VCaP (cell line): ENCODE measurements at regions not wholly inside any gene's neighbourhood (a gene's known extent, or its start where the extent isn't known, plus 50 kb on each side); places are given as distances from the start of the nearest gene placed in this dataset.

Experiments used
- H3K27ac ChIP-seq: fragments of 450-650 bp; 2 replicates; pipeline ENCODE4 v1.5.1; 2017
- TF ChIP-seq, protein P1 (sequence below): fragments of 450-650 bp; conservative IDR thresholded peaks from 2 replicates; pipeline ENCODE4 v1.5.1; 2017; ENCODE audit warnings: mild to moderate bottlenecking, moderate library complexity

DNA sequence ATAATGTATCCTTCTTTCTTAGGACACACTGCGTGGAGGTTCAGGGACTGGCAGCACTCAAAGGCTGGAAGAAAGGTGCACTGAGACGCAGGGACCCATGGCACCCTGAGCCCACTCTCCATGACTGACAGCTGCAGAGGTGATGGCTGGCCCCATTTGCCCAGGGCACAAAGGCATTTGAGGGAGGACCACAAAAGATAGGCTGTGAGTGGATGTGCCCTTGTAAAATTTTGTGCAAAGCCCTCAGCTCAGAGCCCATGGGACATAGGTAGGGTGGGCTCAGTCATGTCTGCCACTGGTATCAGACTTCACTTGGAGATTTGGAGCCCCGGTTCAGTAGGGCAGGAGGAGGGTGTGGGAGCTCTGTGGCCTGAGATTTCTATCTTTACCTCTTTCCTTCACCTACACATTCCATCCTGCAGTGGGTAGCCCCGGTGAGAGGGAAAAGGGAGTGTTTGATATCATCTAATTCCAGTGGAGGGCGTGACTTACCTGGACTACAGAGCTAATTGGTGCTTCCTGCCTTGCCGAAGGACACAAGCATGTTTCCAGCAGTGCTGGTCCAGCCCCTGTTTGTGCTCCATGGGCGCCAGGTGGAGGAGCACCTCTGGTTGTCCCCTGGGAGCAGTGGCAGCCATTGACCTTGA is 312.2 kb downstream of the EN1 start:
- no peak overlapping the region for H3K27ac ChIP-seq
- TF ChIP-seq, protein P1, sequence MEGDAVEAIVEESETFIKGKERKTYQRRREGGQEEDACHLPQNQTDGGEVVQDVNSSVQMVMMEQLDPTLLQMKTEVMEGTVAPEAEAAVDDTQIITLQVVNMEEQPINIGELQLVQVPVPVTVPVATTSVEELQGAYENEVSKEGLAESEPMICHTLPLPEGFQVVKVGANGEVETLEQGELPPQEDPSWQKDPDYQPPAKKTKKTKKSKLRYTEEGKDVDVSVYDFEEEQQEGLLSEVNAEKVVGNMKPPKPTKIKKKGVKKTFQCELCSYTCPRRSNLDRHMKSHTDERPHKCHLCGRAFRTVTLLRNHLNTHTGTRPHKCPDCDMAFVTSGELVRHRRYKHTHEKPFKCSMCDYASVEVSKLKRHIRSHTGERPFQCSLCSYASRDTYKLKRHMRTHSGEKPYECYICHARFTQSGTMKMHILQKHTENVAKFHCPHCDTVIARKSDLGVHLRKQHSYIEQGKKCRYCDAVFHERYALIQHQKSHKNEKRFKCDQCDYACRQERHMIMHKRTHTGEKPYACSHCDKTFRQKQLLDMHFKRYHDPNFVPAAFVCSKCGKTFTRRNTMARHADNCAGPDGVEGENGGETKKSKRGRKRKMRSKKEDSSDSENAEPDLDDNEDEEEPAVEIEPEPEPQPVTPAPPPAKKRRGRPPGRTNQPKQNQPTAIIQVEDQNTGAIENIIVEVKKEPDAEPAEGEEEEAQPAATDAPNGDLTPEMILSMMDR = no peak

DNA sequence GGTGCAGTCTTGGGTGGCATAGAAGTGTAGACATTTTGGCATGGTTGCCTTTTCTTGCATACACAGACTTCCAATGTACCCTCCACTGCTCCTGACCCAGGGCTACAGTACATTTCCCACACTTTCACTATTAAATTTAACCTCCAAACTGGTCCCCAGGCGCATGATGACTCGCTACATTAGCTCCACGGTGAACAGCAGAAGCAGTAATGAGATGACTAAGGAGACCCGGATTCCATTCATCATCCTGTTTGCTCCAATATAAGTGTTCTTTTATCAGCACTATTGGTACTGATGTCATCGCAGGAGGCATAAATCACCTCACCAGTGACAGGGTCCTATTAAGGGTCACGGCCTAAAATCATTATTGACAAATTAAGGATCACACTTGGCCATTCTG is 316.5 kb downstream of the EN1 start:
- no peak overlapping the region for H3K27ac ChIP-seq
- TF ChIP-seq, protein P1 = no peak

DNA sequence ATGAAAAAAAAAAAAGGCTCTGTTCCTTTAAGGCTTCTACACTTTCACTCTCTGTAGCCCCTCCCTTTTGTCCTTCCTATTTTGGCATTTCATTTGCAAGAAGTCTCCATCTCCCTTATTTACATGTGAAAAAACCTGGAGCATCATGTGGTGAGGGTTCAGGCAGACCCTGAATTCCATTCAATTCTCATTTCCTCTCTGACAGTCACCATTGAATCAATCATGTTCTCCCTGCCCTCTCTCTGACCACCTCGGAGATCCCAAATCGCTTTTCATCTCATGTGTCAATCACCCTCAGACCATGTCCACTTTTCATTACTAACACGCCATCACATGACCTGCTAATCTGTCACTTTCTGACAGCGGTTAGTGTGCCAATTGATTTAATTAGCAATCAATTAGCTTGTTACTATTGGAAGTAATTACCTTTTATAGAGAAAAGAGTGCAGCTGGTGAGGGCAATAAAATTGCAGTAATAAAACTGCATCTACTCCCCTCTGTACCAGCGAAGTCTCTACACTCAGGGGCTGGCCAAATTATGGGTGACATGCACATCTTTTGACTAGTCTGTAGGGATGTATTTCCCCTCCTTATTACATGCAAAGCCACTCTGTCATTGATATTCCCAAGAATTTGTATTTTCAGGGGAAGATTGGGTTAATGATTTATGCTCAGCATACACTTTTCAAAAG is 317.4 kb downstream of the EN1 start:
- no peak overlapping the region for H3K27ac ChIP-seq
- TF ChIP-seq, protein P1 = no peak

DNA sequence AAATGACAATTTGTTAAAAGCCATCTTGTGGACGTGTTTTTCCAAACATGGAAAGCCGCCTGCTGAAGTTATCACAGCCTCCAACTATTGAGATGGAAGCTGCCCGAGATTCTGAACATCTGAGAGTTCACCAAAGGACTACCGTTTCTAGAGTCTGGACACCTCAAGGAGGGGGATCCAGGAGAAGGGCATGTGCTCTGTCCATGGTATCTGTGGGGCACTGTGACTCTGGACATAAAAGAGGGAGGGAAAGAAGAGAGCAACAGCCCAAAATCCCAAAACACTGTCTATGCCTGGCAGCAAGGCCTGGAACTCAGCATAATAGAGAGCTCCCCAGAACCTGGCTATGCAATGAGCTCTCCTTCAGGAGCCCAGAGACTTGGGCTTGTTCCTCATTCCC is 319.9 kb downstream of the EN1 start:
- TF ChIP-seq, protein P1 = no peak
- H3K27ac ChIP-seq = no peak overlapping the region

DNA sequence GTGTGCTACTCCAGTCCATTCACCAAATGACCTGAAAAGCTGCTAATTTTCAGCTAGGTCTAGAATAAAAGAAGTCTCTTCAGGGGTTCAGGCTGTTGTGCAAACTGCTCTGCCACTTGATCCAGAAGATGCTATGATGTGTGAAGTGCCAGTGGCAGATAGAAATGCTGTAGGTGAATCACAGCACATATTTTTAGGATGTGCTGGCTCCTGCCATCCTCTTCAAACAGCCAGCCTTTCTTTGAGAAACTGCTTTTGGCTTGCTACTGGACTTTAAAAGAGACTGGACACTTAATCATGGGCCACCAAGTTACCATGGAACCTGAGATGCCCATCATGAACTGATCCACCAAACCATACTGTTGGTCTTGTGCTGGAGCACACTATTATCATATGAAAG is 322.1 kb downstream of the EN1 start:
- no peak overlapping the region for H3K27ac ChIP-seq
- TF ChIP-seq, protein P1 = no peak

DNA sequence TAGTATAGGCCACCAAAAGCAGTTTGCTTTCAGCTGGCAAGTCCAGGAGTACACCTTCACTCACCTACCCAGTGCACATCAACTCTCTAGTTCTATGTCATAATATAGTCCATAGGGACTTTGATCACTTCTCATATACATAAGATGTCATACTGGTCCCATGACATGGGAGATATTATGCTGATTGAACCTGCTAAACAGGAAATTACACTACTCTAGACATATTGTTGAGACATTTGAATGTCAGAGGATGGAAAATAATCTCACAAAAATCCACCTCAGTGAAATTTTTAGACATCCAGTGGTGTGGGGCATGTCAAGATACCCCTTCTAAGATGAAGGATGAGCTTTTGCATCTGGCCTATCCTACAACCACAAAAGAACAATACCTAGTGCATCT is 322.5 kb downstream of the EN1 start:
- H3K27ac ChIP-seq = no peak overlapping the region
- TF ChIP-seq, protein P1 = no peak

DNA sequence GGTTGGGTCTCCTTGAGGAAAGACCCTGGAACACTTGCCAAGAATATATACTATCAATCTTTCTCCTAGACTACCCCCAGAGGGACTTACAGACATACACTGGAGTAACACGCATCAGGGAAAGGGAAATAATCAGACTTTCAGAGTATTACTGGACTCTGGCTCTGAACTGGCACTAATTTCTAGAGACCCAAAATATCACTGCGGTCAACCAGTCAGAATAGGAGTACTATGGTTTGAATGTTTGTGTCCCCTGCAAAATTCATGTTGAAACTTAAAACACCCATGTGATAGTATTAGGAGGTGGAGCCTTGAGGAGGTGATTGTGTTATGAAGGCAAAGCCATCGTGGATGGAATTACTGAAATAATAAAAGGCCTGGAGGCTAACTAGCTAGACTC is 323.7 kb downstream of the EN1 start:
- TF ChIP-seq, protein P1 = no peak

More for the DNA sequence above, 323.7 kb downstream of the EN1 start:
- no peak overlapping the region for H3K27ac ChIP-seq
